ENCODE measurements at regions not wholly inside any gene's neighbourhood (a gene's known extent, or its start where the extent isn't known, plus 50 kb on each side); places are given as distances from the start of the nearest gene placed in this dataset.

DNA sequence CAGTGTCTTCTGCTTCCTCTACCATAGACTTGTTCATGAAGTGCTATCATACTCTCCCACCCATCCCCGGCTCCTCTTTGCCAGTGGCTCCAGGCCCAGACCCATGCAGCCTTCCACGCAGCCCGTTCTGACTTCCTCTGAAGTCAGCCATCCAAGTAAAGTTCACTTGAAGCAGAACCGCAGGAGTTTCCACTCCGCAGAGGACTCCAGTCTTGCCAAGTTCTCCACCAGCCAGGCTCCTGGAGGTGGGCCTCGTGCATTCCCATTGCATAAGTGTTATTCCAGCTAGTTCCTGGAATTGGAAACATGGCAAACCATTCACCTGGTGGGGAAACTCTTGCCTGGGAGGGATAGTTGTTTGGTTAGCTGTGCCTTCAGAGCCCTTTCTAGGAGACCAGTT is 185.1 kb downstream of the PLPP3 start:
- no peak for DNase-seq (ENCODE audit: low read depth, low spot score)

DNA sequence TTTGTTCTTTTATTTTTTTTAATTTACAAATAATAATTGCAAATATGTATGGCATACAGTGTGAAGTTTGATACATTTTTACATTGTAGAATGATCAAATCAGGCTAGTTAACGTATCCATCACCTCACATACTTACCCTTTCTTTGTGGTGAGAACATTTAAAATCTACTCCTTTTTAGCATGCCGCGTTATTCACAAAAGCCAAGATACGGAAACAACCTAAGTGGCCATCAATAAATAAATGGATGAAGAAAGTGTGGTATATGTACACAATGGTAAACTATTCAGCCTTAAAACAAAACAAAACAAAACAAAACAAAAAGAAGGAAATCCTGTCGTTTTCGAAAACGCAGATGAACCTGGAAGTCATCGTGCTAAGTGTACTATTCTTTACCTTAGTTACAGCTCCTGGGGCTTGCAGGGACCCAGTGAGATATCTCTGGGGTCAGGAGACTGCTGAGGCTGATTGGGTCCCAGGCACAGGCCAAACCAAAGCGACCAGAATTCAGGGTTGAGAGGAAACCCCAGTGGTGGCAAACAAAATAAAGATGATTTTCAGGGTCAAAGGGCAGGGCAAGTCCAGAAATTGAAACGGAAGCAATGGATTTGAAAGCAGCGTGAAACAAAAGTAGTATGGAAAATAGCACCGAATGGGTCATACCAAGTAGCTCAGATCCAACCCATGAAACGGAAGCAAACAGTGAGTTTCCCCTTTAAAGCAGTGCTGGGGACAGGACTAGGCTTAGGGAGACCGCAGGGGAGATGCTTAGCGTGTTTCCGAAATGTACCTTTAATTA is 188.2 kb downstream of the PLPP3 start:
- DNase-seq (ENCODE audit: low read depth, low spot score): no peak

DNA sequence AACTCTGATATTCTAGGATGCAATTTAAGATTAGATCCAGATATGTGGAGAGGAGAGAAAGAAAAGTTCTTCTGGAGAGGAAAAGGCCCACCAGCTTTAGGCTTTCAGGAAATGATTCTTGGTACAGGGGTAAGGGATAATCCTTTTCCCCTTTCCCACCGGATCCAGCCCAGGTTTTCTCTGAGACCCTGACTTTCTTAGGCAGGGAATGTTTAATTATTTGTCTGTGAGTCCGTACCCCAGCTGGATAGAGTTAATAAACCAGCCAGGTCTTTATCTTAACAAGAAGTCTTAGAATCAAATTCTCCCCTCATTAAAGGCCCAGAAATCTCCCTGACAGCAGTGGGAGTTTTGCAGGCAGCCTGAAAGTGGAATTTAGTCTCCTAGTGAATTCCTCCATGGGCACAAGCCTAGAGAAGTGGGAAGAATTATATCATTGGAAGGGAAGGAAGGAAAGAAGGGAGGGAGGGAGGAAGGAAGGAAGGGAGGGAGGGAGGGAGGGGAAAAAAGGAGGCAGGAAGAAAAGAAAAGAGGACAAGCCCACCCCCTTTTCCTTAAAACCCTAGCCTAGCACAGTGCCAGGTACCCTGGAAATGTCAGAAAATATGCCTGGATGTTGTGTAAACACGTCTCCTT is 189.0 kb downstream of the PLPP3 start:
- DNase-seq (ENCODE audit: low read depth, low spot score): no peak

DNA sequence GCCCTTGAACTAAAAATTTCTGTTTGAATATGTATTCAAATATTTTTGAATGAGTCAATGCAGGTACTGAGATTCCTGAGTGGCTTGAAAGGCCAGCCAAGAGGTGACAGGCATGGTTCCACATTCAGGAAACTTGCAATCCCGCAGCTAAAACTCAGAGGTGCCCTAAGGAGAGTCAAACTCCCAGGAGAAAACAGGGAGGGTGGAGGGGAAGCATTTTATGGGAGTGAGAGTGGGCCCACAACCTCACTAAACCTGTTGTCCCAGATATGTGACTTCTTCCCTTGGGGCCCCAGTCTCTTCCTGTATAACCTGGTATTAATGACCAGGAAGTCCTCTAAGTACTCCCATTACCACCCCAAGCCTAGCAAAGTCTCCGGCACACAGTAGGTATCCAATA is 189.6 kb downstream of the PLPP3 start:
- no peak for DNase-seq (ENCODE audit: low read depth, low spot score)

DNA sequence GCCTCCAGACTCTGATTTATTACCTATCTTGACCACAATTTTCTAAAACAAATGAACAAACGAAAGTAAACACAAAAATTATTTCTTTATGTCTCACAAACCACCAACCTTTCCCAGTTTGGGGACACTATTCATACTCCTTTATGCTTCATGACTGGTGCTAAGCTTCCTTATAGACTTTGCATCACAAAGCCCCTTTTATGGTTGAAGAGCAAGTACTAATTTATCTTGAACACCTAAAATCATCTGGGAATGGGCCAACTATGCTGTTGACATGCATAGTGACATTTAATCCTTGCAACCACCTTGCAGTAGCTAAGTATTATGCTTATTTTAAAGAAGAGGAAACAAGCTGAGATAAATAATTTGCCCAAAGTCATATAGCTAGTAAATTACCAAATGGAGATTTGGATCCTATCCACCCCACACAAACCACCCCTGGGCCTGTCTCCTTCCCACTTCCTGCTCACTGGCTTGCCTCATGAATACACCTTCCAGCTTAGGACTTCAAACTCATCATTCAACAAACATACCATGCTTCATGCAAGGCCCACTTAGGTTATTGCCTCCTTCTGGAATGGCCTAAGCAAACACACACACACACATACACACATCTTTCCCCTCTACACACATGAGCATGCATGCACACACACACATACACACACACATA is 192.2 kb downstream of the PLPP3 start:
- DNase-seq (ENCODE audit: low read depth, low spot score): no peak

DNA sequence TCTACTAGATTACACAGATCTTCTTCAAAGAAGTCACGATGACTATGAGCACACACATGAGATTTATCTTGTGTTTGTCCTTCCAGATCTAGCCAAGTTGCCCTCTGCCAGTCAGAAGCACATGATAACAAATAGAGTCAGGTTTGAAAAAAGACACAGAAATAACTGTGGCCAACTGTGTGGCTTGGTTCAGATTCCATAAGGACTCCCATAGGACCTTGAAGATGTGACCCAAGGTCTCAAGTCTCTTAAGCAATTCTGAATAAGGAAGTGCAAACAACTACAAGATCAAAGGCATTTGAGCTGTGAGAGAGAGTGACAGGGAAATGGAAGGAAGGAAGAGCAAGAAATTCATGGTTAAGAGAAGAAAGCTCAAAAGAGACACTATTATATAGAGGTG is 194.0 kb downstream of the PLPP3 start:
- no peak for DNase-seq (ENCODE audit: low read depth, low spot score)

DNA sequence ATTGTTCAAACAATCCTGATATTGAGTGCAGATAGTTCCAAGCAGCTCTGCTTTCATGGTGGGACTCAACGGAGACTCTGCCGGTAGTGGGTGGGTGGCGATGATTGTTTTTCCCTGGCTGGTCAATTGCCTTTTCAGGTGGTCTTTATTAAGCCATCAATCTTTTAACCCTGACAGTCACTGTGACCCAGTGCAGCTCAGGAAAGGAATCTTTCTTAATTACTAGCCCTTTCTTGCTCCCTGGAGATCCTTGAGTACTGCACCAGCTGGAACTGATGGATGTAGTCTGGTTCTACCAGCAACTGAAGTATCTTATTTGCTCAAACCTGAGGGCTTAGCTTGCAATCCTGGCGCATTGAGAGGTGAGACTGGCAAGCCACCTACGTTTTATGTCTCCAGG is 196.4 kb downstream of the PLPP3 start:
- no peak for DNase-seq (ENCODE audit: low read depth, low spot score)

DNA sequence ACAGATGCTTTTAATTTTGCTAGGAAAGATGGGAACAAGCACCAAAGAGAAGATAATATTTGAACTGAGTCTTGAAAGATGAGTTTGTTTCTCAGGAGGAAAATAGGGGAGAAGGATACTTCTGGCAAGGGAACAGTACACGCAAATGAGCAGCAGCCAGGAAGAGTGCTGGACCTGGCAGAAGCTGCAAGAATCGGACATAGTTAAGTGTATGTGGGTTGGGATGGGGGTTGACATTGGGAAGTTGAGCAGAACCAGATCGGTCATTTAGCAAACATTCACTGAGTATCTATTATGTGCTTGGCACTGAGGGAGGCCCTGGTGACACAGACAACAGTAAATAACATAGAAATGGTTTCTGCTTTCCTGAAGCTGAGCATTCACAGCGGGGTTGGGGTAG is 198.8 kb downstream of the PLPP3 start:
- no peak for DNase-seq (ENCODE audit: low read depth, low spot score)

DNA sequence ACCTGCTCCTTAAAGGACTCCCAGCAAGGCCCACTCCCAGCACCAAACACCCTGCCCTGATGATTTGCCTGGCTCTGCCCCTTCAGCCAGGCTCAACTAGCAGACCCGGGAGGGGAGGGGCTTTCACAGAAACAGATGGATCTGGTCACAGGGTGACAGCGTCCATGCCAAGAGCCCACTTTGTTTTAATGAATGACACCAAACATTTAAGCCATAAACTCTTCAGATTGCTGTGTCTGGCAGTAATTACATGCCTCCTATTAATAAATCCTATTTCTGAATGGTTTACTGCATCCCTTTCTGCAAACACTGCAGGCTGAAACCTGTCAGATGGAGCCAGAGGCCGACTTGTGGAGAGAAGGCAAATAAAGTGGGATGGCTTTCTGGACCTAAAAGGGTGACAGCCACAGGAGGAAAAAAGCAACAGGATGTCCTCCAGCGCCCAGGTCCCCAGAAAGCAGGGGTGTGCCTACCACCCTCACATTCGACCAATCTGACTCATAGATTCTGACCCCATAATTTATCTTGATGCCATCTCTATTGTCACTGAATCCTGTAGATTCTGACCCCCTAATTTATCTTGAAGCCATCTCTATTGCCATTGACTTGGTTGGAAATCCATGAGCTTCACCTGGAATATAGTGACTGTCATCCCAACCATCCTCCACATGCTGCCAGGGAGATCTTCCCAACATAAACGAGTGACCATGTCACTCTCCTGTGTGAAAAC is 200.9 kb downstream of the PLPP3 start:
- no peak for DNase-seq (ENCODE audit: low read depth, low spot score)

DNA sequence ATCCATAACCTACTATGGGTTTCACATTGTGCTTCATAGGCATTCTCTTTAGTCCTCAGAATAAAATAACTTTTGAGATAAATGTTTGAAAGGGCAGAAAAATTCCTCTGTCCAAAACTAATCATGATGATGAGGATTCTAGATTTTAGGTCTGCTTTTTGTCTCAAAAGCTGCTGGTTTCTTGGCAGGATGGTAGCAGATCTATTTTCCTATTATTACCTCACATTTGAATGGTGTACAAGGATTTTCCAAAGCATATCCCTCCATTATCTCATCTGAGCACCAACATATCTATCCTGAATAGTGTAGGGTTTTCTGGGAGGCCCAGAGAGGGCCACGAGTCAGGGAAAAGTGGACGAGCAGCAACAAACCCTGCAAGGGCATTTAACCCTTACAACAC is 201.9 kb downstream of the PLPP3 start:
- DNase-seq (ENCODE audit: low read depth, low spot score): no peak

DNA sequence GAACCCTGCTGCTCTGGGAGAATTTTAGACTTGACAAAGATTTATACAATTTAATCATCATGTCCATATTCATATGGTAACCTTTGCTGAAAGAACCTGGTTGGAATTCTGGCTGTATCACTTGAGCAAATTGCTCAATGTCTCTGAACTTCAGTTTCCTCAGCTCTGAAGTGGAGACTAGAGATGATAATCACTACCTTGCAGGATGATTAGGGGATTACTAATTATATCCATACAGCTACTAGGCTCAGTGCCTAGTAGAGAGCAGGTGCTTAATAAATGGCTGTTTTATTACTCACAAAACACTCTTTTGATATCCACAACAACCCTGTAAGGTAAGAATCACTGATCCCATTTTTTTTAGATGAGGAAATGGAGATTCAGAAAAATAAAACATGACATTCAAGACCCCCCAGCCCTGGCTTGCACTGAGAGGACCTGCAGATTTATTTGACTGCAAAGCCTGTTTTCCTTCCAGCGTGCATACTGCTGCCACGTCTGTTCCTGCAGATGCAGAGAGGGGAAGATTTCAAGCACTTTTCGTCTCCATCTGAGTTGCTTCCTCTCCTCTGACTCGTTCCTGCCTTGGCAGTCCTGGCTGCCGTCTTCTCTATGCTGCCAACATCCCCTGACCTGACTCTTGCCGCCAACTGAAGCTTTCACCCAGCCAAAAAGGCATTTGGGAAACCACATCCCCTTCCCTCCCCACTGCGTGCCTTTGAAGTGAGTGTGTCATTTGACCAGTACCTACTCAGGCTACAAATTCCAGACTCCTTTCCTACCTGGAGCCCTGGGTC is 203.0 kb downstream of the PLPP3 start:
- no peak for DNase-seq (ENCODE audit: low read depth, low spot score)

DNA sequence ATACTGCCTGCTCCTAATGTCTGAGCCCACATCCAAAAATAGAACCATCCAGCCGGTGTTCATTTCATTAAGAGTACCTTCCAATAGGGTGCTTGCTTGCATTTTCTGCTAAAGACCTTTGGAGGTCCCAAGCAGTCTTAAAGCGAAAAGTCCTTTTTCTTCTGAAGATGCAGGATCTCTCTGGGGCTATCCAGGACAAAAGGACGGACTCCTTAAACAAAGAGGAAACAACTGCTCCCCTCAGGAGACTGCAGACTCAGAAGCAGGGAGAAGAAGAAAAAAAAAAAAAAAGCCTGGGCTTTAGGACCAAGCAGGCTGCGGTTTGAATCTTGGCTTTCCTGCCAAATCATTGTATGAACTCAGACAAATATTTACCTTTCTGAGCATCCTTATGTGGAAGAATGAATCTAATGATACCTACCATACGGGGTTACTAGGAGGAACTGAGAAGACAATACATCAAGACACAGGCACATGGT is 204.0 kb downstream of the PLPP3 start:
- DNase-seq (ENCODE audit: low read depth, low spot score): no peak

DNA sequence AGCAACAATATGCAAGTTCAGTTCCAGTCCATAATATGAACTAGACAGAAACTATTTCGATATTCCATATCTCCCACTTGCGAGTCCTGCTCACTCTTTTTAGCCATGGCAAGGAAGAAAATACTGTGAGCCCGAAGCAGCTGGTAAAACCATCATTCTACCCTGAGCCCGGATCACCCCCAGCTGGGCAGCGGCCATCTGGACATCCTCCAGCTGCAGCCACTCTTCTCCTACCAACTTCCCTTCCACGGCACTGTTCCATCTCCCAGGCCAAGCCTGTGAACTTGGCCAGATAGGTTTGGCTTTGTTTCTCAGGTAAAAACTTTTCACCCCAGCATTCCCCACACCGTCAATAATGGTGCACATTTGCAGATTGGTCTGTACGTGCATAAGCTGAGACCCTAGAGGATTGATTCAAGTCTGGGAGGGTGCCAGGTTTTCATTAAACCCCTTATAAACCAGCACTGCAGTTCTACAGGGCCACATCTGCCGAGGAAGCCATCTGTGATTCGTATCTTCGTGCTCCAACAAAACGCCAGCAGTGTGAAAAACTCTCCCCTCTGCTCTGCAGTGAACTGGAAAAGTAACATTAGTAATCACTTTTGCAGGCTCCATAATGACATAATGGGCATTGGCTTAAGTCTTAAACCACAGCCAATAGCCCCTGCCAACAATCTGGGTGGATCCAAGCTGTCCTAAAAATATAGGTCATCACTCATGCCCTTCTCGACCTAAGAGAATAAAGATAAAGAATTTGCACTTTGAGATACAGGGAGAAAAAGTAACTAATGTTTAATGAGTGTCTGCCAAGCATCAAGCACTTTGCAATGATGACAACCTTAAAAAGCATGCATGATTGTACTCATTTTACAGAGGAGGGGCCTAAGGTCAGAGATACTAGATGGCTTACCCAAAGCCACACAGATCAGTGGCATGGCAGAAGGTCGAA is 205.1 kb downstream of the PLPP3 start:
- no peak for DNase-seq (ENCODE audit: low read depth, low spot score)

DNA sequence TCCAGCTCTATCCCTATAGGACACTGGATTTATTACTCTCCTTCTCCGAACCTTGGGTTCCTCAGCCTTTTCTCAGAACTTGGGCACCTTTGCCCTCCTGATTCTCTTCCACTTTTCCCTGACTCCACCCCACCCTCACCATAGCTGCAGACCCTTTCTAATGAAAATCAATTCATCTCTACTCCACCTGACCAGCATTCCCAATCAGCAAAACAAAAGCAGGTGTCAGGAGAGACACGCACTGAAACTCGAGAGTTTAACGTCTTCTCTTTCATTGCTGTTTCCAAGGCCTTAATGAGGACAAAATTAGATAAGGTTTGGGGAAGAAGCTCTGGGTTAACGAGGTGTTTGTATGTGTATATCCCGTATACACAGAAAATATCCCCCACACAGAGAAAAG is 208.8 kb downstream of the PLPP3 start:
- no peak for DNase-seq (ENCODE audit: low read depth, low spot score)

DNA sequence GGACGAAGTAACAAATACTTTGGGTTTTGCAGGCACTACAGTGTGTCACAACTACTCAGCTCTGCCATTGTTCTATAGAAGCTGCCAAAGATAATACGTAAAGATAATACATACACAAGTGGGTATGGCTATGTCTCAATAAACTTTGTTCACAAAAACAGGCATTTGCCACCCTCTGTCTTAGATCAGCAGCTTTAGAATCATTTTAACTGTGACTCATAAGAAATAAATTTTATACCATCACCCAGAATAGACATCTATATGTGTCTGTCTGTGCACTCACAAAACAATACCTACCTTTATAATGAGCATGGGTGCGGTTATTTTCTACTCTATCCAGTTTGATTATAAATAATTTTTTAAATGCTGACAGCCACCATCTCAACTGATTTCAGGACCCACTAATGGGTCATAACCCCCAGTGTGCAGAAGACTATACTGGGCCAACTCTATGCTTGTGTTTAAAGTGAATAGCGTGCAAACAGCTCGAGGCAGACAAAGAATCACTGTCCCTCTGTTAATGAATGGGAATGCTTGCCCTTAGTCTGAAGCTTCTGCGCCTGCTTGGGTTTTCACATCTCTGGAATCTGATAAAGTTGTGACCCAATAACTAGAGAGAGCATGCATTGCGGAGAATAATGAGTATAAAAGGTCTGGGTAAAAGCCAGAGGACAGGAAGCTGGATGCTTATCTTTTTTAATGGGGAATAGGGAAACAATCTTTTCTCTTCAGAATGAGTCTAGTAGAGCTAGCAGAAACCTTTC is 216.2 kb downstream of the PLPP3 start:
- no peak for DNase-seq (ENCODE audit: low read depth, low spot score)

DNA sequence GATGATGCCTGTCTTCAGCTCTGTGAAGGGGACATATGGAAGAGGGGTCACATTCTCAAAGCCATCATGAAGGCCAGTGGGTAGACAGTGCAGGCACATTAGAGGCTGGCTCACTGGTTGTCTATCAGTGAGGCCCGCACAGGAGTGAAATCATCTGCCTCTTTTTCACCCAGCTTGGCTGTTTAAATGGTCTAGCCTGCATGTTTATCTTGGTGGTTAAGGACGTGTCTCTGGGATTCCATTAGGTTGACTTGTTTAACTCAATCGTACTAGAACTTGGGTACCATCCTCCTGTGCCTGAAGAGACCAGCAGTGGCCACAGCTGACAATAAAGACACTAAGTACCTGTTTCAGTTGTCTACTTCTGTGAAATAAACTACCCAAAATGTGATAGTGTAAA is 219.3 kb downstream of the PLPP3 start:
- DNase-seq (ENCODE audit: low read depth, low spot score): no peak

DNA sequence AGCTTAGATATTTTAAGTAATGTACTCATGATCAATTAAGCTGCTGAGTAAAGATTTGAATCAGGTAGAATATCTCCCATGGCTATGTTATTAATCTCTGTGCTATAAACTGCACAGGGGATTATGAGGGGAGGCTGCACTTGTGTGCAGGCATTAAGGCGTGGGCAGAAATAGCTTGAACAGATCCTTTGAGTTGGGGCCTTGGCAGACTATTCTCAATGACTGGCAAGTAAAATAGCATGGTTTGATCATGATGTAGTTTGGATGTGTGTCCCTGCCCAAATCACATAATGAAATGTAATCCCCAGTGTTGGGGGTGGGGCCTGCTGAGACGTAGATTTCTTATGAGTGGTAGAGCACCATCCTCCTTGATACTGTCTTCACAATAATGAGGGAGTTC is 220.3 kb downstream of the PLPP3 start:
- DNase-seq (ENCODE audit: low read depth, low spot score): no peak

DNA sequence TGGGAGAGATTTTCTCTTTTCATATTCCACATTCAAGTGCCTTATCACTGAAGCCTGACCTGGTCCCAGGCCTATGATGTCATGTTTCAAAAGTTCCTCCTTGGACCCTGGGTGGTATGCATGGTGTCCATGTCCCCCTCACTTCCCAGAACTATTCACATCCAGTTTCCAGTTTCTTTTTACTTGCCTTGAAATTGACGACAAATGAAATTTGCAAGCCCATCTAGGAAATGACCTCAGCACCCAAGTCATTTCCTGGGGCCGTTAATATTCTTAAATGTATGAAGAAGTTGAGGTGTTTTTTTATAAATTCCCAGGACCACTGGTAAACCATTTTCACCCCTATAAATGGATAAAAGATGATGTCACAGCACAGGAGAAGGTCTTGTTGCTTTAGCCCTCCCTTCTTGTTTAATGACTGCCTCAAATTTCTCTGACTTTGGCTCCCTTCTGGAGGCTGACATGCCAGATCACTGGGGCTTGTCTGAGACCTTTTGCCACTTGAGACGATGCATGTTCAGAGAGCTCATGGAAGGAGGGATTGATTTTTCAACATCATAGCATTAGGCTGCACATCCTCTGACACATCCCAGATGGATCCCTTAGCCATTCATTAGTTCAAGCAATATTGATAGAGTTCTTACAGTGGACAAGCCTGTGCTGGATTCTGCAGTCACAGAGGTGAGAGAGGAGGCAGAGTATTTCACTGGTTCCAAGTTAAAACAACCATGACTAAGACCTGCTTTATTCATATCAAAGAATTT is 221.3 kb downstream of the PLPP3 start:
- no peak for DNase-seq (ENCODE audit: low read depth, low spot score)

All from pulmonary artery endothelial cell (primary cell).